ENCODE measurements at regions not wholly inside any gene's neighbourhood (a gene's known extent, or its start where the extent isn't known, plus 50 kb on each side); places are given as distances from the start of the nearest gene placed in this dataset.

- Histone ChIP-seq H3K79me2 (ENCODE audit: control insufficient read depth, low read length) (no peaks in the 10 kb centered on the region), H4K20me1 (ENCODE audit: control insufficient read depth, insufficient read depth, low read depth, low read length) (no peaks in the 10 kb centered on the region), H3F3A (ENCODE audit: control insufficient read depth, insufficient read depth) (no peaks in the 10 kb centered on the region), H3K36me3 (ENCODE audit: control insufficient read depth, low read length) (no peaks in the 10 kb centered on the region), H3K9me3 (ENCODE audit: control insufficient read depth, insufficient read depth, low read length) (no peaks in the 10 kb centered on the region), H3K4me3 (ENCODE audit: low read length) (no peak overlapping the region), H3K4me2 (ENCODE audit: low read length) (no peak overlapping the region), H3K27ac (ENCODE audit: low read depth, low read length) (no peak overlapping the region), H3K27me3 (ENCODE audit: control insufficient read depth, low read length) (0 out of 2 replicates have a peak, but pooled peaks cover 2% of the 10 kb centered on the region), H3K9me2 (replicated peaks; ENCODE audit: control insufficient read depth, low read length) (no peaks in the 10 kb centered on the region), H3K4me1 (ENCODE audit: control insufficient read depth, low read length) (no peaks in the 10 kb centered on the region)
- TF ChIP-seq CTCF (IDR thresholded peaks at IDR 0.05; ENCODE audit: low read depth, low read length, poor library complexity, severe bottlenecking) (no peak), EZH2phosphoT487 (IDR thresholded peaks at IDR 0.05; ENCODE audit: borderline replicate concordance, low read length) (no peak)
These were observed 218.7 kb downstream of the USP6NL start for GRCh38 chr10:11392776-11393175.

- Histone ChIP-seq H3K79me2 (ENCODE audit: control insufficient read depth, low read length) (no peaks in the 10 kb centered on the region), H3F3A (ENCODE audit: control insufficient read depth, insufficient read depth) (no peaks in the 10 kb centered on the region), H3K4me1 (ENCODE audit: control insufficient read depth, low read length) (no peaks in the 10 kb centered on the region), H3K27me3 (ENCODE audit: control insufficient read depth, low read length) (0 out of 2 replicates have a peak, but pooled peaks cover 2% of the 10 kb centered on the region), H4K20me1 (ENCODE audit: control insufficient read depth, insufficient read depth, low read depth, low read length) (no peaks in the 10 kb centered on the region), H3K9me3 (ENCODE audit: control insufficient read depth, insufficient read depth, low read length) (no peaks in the 10 kb centered on the region), H3K36me3 (ENCODE audit: control insufficient read depth, low read length) (no peaks in the 10 kb centered on the region), H3K9me2 (replicated peaks; ENCODE audit: control insufficient read depth, low read length) (no peaks in the 10 kb centered on the region), H3K4me3 (ENCODE audit: low read length) (no peak overlapping the region), H3K27ac (ENCODE audit: low read depth, low read length) (no peak overlapping the region), H3K4me2 (ENCODE audit: low read length) (no peak overlapping the region)
- TF ChIP-seq CTCF (IDR thresholded peaks at IDR 0.05; ENCODE audit: low read depth, low read length, poor library complexity, severe bottlenecking) (no peak), EZH2phosphoT487 (IDR thresholded peaks at IDR 0.05; ENCODE audit: borderline replicate concordance, low read length) (no peak)
These were observed 222.5 kb downstream of the USP6NL start for GRCh38 chr10:11388996-11389395.

- H3K79me2 ChIP-seq (ENCODE audit: control insufficient read depth, low read length): no peaks in the 10 kb centered on the region
- TF ChIP-seq CTCF (IDR thresholded peaks at IDR 0.05; ENCODE audit: low read depth, low read length, poor library complexity, severe bottlenecking) (no peak), EZH2phosphoT487 (IDR thresholded peaks at IDR 0.05; ENCODE audit: borderline replicate concordance, low read length) (no peak)
- no peaks in the 10 kb centered on the region for H3F3A ChIP-seq (ENCODE audit: control insufficient read depth, insufficient read depth)
- no peak overlapping the region for H3K4me3 ChIP-seq (ENCODE audit: low read length)
- H3K4me1 ChIP-seq (ENCODE audit: control insufficient read depth, low read length): no peaks in the 10 kb centered on the region
- no peaks in the 10 kb centered on the region for H3K9me3 ChIP-seq (ENCODE audit: control insufficient read depth, insufficient read depth, low read length)
- no peak overlapping the region for H3K27ac ChIP-seq (ENCODE audit: low read depth, low read length)
- H3K27me3 ChIP-seq (ENCODE audit: control insufficient read depth, low read length): no peaks in the 10 kb centered on the region
- no peaks in the 10 kb centered on the region for H3K36me3 ChIP-seq (ENCODE audit: control insufficient read depth, low read length)
- H3K9me2 ChIP-seq (replicated peaks; ENCODE audit: control insufficient read depth, low read length): no peaks in the 10 kb centered on the region
- no peak overlapping the region for H3K4me2 ChIP-seq (ENCODE audit: low read length)
- H4K20me1 ChIP-seq (ENCODE audit: control insufficient read depth, insufficient read depth, low read depth, low read length): no peaks in the 10 kb centered on the region
These were observed 223.8 kb downstream of the USP6NL start for GRCh38 chr10:11387551-11388222.

Data from DOHH2 (cell line).